GM21447 (cell line): ENCODE measurements at regions not wholly inside any gene's neighbourhood (a gene's known extent, or its start where the extent isn't known, plus 50 kb on each side); places are given as distances from the start of the nearest gene placed in this dataset.

Experiments used
- ATAC-seq: cut with Tn5 transposase; IDR thresholded peaks from one replicate; pipeline ENCODE4 v1.9.1; 2021; ENCODE audit not compliant: unreplicated experiment

GRCh38 chr6:74956559-74957428, 249.1 kb downstream of the COL12A1 start:
- ATAC-seq, result no peak

DNA sequence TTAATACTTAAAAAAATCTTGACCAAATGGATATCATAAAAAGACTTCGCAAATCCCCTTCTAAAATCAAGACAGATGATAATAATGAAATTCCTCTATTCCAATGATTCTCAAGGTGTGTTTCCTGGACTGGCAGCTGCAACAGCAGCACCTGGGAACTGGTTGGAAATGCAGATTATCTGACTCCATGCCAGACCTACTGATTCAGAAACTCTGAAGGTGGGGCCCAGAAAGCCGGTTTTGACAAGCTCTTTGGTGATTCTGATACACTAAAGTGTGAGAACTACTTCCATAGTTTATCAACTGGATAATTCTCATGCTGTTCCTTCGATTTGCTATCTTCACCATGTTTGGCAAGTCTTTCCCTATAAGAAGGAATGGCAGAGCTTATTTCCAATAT, 252.1 kb downstream of the COL12A1 start:
- no peak for ATAC-seq

GRCh38 chr6:74946961-74947360, 258.9 kb downstream of the COL12A1 start:
- no peak for ATAC-seq

- ATAC-seq, result no peak
Observed at GRCh38 chr6:74942130-74942529, 263.7 kb downstream of the COL12A1 start.

GRCh38 chr6:74941424-74941823, 264.4 kb downstream of the COL12A1 start:
- ATAC-seq, result no peak

- no peak for ATAC-seq
Observed at GRCh38 chr6:74939721-74940620, 265.9 kb downstream of the COL12A1 start.

- ATAC-seq, result no peak
Observed at GRCh38 chr6:74939151-74939708, 266.6 kb downstream of the COL12A1 start.

DNA sequence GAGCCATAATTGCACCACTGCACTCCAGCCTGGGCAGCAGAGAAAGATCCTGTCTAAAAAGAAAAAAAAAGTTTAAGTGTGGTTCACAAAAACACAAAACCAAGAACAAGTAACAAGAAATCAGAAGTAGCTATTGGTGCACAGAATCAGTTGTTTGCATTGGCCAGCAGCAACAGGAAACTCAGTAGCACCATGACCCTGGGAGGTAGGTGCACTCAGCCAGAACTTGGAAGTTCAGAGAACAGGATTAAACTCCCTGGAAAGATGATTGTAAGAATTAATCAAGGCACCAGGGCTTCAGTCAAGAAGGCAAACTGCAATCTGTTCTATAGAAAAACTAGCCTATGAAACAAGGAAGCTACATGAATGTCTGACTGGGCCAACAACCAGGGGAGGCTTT, 267.9 kb downstream of the COL12A1 start:
- no peak for ATAC-seq

- no peak for ATAC-seq
Observed at GRCh38 chr6:74936886-74937285, 269.0 kb downstream of the COL12A1 start.

DNA sequence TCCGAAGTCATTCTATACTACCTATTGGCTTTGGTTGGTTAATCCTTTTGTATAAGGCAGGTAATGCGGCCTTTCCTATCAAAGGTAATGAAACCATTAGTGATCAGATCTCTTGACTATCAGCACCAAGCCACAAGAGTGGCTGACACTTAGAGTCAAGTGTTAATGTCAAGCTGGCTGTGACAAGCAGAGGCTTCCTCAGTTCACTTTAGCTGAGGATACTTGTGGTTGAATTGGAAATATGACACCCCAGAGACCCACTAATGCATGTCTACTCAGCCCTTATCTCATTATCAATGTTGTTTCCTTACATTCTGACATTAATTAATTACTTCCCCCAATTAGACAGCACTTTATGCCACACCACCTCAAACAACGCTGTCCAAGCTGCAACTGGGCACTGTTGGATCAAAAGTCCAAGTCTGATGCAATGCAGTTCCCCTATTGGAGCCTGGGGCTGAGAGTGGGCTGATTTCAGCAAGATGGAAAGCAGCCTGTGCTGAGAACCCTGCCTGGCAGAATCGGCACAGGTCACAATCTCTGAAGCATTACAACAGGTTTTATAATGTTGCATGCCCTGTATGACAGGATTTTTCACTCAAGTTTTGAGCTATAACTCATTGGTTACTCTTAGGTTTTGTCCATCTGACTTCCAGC, 273.5 kb downstream of the COL12A1 start:
- ATAC-seq, result no peak

GRCh38 chr6:74931558-74931957, 274.3 kb downstream of the COL12A1 start:
- ATAC-seq, result no peak

DNA sequence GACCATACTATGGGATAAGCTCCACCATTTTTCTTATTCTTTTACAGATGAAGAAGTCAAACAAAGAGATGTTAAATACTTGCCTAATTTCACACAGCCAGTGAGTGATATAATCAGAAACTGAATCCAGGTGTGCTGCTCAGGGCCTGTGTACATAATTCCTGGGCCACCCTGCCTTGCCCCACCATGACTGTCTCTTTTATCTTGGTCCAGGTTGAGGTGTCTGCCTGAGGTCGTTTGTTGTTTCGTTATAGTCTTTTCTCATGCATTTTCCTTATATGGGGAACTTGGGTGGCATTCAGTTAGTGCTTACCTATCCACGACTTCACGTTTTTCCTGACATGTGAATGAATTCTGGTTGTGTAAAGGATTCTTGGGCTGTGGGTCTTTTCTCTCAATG, 277.6 kb downstream of the COL12A1 start:
- no peak for ATAC-seq

GRCh38 chr6:74927299-74927698, 278.6 kb downstream of the COL12A1 start:
- no peak for ATAC-seq

- no peak for ATAC-seq
Observed at GRCh38 chr6:74925683-74926082, 280.2 kb downstream of the COL12A1 start.

DNA sequence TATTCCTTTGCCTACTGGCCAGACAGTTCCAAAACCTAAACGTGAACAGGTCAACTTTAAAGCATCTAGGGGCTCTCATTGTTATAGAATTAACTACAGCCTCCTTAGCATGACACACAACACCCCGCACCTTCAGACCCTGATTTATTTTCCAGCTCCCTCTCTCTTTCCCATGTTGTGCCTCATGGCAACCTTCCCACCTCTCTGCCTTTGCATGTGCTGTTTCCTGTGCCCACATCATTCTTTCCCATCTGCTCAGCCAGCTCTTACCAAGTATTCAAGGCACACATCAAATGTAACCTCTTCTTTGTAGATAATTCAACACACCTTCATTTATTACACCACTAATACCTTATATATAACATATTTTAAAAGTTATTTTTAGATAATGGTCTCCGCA, 291.0 kb downstream of the COL12A1 start:
- no peak for ATAC-seq

- no peak for ATAC-seq
Observed at GRCh38 chr6:74912234-74912633, 293.6 kb downstream of the COL12A1 start.

DNA sequence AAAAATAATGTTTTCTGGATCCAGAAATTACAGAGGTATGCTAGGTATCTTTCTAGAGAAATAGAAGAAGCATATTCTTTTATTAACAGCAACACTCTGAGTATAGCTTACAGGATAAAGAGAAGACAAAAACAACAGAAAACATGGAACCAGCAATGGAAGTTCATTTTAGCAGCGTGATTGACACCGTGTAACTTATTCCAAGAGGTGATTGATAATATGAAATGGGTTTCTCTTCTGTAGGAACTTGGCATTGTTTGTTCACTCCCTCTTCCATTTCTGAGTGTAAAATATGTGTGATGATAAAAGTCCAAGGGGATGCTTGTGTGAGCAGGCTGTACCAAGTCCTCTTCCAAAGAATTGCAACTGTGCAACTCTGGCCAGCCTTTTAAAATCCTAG, 303.0 kb downstream of the COL12A1 start:
- no peak for ATAC-seq

DNA sequence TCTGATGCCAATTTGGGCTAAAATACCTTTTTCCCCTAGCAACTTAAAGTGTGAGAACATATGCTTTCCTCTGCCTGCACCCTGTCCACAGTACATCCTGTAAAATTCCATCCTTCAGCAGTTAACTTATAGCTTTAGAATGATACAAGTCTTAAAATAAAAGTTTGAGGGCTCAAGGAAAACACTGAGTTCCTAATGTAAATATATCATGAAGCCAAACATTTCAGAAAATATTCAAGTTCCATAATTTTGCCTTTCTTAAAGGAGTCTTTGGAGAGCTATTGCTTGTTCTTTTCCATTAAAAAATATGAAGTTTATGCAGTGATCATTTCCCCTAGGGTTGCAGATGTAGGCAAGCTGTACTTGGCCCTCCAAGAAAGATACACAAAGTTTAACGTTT, 303.8 kb downstream of the COL12A1 start:
- no peak for ATAC-seq

- no peak for ATAC-seq
Observed at GRCh38 chr6:74901576-74901975, 304.3 kb downstream of the COL12A1 start.

DNA sequence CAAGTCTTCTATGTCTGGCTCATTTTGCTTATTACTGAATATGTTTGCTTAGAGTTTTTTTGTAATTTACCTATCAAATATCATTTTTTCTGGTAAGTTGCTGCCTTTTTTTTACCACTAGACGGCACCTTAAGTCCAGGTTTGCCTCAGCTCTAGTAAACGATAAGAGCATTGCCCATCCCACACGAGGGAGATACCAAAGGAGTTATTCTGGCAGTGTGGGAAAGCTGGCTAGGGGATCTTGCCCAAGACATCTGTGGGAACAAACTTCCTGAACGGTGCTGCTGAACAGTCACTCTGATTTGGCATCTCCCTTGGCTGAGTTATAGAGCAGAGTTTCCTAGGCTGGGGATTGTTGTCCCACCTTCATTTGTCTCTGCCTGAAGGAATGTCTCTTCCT, 306.4 kb downstream of the COL12A1 start:
- ATAC-seq, result no peak

- no peak for ATAC-seq
Observed at GRCh38 chr6:74892091-74892490, 313.8 kb downstream of the COL12A1 start.
